Stimulated activated CD4-positive, alpha-beta T cell treated with anti-CD3 and anti-CD28 coated beads, Interleukin-1b, Interleukin-23, amount 100 ng/mL, for 1 hour (primary cell): ENCODE measurements at regions not wholly inside any gene's neighbourhood (a gene's known extent, or its start where the extent isn't known, plus 50 kb on each side); places are given as distances from the start of the nearest gene placed in this dataset.

Experiments used
- DNase-seq, 2 donors: peaks; one replicate each; pipeline ENCODE4 v3.0.0-alpha.2; 2020; ENCODE audit warnings: low read depth in 2 of 2

DNA sequence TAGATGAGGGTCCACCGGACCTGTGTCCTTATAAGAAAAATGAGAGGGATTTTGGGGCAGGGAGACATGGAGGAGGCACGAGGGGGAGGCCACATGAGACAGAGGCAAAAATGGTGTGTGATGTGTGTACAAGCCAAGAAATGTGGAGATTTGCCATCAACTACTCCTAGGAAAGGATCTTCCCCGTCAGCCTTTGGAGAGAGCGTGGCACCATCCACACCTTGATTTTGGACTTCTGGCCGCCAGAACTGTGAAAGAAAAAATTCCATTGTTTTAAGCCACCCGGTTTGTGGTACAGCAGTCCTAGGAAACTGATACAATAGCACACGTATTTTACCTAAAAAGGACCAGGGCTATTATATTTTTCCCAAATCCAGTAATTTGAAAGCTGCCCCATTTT, 829.0 kb upstream of the SALL3 start:
- no peak for DNase-seq

DNA sequence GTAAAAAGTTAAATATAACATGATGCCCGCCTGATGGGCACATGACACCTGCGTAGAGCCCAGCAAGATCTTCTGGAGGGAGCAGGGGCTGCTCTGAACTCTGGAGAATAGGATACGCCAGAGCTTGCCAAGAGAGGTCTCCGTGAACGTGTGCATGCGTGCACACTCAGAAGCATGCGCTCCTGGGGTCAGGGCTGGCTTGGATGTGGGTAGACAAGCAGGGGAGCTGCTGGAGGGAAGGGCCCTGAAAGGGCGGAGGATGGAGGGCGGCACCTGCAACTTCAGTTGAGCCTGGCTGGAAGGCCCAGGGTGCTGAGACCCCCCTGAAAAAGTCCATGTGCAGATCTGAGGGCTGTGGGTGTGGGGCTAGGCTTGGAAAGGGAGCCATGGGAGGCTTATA, 828.4 kb upstream of the SALL3 start:
- no peak for DNase-seq

DNA sequence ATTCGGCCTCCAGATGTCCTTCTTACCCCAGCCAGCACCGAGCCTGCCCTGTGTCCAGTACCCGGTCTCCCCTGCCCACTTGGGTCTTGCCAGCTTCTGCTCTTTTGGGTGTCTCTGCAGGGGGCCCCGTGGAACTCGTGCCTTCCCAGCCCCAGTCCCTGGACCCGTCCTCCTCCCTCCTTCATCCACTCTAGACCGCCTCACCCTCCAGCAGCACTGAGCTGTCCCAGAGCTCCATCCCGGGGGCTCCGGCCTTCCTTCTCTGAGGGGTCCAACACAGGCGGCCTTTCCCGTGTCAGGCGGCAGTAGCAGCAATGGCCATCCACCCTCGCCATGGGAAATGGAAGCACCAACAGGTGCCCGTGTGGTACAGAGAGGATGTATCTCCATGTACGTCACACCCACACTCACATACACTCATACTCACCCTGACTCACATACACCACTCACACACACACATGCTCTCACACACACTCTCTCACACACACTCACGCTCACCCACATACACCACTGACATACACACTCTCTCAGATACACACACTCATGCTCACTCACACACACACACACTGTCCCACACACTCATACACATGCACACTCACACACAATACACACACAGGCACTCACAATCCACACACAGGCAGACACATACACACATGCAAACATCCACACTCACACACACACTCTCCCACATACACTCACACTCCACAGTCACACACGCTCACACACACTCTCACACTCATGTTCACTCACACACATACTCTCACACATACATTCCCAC, 827.5 kb upstream of the SALL3 start:
- no peak for DNase-seq

DNA sequence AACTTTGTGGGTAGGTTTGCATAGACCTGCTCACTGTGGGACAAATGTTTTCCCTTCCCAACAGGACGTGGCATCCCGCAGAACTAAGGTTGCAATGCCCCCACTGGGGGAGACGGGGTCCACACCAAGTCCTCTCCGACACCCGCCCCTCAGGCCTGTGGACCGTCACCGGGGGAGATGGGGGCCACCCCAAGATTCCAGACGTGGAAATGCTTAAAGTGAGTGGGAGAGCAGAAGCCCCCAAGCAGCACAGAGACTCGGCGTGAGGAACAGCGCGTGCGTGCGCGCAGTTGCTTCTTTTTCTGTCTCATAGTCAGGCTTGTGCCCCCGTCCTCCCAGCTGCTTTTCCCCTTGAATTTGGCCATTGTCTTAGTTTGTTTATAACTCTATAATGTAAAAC, 826.3 kb upstream of the SALL3 start:
- DNase-seq: no peak

DNA sequence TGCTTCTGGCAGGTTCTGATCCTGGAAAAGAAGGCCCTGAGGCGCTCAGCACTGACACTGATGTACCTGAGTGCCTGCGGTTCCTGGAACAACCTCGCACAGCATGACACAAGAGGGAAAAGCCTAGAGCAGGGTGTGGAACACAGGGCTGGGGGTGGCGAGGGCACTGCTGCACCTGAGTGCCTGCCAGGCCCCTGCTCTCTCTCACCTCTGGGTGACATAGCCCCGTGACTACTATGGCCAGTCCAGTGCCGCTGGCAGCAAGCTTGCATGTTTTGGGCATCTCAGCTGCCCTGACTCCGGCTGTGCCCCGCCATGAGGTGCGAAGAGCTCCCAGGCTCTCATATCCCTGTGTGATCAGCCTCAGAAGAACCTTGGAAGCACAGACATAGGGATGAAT, 825.2 kb upstream of the SALL3 start:
- DNase-seq: no peak

DNA sequence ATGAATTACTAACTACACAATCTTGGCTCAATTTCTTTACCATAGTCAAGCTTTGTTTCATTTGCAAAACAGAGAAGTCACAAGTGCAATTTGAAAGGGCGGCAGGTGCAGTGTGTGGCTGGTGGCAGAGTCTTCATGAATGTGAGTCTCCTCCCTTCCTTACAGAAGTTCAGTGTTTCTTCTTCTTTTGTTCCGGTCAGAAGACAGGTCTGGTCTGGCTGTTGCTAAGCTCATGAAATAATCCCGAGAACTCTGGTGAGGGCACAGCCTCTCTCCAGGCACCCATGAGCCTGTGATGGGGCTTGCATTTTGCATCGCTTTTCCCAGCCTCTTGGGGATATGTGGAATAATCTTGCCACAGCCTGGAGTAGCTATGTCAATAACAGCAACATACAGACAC, 824.8 kb upstream of the SALL3 start:
- no peak for DNase-seq

DNA sequence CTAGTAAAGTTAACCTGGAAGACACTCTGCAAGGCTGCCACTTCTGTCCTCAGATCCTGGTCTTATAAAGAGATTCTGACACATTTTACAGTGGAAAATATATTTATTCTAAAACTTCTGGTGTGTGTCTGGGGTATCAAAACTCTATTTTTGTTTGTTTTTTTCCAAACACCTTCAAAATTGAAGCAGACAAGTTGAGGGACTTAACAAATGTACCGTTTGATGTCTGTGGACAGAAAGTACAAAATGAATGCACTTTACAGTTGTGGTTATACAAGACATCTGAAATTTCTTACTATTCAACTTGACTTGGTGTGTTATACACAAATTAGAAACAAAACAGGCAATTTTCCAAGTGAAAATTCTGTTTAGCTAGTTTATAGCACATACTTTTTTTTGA, 823.2 kb upstream of the SALL3 start:
- no peak for DNase-seq

DNA sequence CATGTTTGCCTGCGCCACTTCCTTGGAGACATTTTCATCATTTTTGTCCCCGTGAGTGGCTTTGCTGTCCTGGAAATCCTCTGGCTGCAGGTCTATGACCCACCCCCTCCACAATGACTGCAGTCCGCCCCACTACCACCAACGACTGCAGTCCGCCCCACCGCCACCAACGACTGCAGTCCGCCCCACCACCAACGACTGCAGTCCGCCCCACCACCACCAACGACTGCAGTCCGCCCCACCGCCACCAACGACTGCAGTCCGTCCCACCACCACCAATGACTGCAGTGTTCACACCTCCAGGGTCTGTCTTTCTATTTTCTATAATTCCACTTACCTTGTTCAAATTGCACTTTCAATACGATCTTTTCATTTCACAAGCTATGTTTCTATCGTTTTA, 820.7 kb upstream of the SALL3 start:
- DNase-seq: no peak

DNA sequence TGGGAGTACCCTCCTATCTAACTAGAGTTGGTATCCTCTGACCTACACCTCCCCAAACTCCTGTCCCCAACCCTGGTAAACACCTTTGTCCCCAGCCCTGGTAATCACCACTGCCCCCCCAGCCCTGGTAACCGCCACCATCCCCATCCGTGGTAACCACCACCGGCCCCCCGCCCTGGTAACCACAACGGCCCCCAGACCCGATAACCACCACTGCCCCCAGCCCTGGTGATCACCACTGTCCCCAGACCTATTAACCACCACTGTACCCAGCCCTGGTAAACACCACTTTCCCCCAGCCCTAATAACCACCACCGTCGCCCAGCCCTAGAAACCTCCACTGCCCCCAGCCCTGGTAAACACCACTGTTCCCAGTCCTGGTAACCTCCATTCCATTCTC, 820.2 kb upstream of the SALL3 start:
- DNase-seq: no peak

DNA sequence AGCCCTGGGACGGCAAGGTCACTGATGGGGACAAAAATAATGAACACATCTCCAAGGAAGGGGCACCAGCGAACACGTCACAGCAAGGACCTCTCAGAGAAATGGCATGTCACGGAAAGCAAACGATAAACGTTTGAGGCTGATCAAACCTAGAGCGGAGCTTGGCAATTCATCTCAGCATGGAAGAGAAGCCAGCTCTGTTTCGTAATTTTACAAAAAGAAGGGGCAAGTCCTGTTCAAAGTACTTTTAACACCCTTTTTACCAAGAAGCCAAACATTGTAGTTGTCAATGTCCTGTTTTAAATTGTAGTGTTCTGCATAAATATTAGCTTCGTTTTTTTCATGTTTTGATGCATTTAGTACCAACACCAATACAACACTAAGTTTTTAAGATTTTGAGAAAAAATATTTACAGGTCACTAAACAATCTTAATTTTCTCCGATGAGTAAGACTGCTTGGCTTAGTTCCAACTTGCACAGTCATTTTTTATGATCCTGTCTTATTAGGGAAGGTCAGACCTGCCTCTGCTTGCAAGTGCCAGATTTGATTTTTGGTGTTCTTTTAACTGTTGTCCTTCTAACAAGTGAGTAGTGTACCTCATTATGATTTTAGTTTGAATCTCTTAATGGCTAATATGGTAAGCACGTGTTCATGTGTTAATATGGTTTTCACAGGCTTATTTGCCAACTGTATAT, 818.5 kb upstream of the SALL3 start:
- DNase-seq: no peak

DNA sequence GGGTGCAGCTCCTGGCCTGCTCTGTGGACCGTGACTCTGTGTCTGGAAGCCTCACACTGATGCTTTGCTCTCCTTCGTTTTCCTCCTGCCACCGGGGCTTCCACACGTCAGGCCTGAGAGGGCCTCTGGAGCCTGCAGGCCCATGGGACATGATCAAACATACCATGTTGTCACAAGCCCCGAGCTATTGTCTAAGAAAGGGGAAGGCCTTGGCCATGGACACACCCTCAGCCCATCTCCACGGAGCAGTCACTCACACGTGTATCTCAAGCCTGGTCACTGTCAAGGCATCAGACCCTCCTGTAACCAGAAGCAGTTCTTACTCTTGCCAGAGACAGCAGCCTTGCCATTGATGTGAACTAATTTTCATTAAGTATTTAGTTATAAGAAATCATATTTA, 814.1 kb upstream of the SALL3 start:
- DNase-seq: no peak

DNA sequence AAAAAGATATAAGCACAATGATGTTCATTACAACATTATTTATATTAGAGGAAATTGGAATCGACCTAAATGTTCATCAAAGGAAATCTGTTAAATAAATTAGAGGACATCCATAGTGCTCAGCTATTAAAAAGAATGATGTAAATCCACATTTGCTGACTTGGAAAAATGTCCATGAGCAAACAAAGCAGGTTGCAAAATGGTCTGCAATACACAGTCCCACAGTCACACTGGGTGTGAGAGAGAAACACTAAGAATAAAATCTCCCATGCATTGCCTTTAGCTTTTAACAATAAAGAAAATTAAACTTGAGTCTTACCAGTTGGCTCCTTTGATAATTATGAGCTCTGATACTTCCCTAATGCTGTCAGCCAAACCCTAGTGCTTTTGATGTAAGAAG, 811.1 kb upstream of the SALL3 start:
- no peak for DNase-seq

DNA sequence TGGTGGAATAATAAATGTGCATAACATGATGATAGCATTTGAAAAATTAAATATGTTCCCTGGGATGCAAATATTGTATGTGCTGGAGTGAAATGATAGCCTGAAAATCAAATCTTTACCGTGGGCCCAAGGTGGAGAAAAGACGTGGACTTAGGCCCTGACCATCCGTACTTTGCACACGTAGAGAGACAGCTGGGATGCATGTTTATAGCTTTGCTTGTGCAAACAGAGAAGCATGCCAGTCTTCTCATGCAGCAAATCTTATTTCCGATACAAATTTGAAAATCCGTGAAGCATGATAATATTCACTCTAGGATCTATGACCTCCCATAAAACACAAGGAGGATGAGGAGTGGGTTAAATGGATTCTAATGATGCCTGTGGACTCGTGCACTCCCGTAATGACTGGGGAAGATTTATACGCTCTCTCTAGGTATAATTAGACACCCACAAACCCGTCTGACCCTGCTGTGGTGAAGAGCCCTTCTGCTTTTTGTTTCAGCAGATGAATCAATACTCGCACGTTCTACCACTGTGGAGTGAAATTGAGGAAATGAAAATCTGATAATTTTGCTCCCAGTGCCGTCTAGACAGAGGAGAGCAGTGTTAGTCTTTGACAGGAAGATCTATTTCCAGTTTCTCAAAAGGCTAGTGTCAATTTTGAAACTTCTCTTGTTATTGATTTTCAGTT, 810.3 kb upstream of the SALL3 start:
- DNase-seq: no peak

DNA sequence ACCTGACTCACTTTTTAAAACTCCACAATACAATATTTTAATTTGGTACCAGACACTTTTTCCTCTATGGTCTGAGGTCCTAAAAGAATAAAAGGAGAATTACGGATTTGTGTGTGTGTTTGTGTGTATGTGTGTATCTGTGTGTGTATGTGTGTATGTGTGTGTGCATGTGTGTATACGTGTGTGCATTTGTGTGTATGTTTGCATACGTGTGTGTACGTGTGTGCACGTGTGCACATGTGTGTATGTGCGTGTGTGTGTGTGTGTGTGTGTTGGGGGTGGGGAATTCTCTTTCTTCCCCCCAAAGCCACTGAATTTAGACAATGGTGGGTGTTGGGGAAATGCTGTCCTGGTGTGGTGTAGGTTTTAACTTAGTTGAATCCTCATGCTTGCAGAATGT, 807.7 kb upstream of the SALL3 start:
- no peak for DNase-seq

DNA sequence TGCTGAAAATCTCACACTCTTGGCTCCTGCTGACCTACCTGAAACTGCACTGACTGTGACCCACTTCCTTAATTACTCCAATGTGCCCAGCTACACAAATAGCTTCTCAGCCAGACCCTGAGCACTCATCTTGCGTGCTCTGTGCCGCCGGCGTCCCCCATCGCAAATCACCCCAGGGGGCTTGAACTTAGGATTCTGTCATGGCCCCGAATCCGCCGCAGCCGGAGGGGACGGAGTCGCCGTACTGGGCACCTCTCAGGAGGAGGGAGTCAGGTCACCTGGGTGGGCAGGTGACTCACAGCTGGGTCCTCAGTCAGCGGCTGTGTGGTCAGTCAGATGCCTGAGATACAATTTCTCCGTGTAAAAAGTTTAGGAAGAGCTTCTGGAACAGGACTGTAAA, 804.9 kb upstream of the SALL3 start:
- no peak for DNase-seq

DNA sequence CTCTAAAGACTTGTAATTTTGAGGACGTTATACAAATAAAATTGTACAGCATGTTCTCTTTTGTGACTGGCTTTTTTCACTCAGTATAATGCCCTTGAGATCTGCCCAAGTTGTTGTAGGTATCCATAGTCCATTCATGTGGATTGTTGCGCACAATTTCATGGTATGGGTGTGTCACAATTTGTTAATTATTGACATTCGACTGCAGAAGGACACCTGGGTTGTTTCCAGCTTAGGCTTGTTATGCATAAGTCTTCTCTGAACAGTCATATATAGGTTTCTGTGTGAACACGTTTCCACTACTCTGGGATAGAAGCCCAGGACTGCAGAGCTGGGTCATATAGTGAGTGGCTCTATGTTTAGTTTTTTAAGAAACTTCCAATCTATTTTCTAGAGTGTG, 800.8 kb upstream of the SALL3 start:
- DNase-seq: no peak

DNA sequence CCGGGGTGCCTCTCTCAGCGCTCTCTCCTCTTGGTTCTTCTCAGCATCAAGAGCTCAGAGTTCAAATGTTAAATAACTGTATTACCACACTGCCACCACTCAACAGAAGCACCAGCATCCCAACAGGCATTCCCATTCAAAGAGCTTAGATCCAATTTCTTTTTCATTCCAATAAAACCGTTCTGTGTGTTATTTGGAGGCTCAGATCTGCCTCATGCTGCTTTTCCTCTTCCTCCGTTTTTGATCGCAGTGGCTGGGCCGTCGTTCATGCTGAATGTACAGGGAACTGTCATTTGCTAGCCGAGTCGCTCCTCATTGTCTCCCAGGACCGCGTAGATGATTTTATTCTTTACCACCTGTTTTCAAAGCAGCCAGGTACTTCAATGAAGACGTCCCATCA, 798.9 kb upstream of the SALL3 start:
- DNase-seq: no peak

DNA sequence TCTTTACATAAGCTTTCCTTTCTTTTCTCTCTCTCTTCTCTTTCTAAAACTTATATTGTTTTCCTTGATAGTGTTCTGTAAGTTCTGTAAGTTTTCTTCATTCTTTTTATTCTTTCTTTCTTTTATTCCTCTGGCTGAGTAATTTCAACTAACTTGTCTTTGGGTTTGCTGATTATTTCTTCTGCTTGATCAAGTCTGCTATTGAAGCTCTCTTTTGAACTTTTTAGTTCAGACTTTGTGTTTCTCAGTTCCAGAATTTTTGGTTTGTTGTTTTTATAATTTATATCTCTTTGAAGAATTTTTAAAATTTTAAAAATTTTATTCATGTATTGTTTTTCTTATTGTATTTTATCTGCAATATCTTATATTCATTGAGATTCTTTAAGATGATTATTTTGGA, 795.8 kb upstream of the SALL3 start:
- DNase-seq: no peak

DNA sequence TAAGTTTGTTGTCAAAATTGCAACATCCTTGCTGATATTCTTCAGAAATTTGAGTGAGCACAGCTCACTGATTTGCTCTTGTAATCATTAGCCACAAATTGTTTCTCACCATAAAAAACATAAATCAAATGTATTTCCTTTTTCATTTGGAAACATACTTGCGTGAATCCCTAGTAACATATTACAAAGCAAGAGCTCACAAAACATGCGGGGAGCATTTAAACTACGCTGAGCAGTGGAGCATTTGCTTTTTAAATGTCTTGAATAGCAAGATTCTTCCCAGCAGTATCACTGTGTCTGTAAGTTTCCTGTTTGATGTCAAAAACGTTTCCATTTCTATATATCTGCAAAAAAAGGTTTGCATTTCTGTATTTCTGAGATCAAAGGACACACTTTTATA, 788.3 kb upstream of the SALL3 start:
- DNase-seq: no peak

DNA sequence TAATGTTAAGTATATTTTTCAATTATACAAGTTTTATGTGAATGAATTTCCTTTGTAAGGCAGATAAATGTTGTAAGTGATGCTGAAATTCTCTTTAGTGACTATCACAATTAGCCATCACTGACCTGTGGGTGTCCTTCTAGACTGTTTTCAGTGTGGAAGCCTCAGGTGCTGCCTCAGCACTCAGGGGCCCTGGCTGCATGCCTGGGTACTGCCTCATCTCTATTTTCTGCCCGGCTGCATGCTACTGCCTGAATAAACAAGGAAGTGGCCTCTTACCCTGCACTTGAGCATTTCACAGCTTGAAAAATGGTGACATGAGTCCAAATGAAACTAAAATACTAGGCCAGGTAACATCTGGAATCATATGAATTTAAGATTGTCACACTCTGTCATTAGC, 787.6 kb upstream of the SALL3 start:
- DNase-seq: no peak

DNA sequence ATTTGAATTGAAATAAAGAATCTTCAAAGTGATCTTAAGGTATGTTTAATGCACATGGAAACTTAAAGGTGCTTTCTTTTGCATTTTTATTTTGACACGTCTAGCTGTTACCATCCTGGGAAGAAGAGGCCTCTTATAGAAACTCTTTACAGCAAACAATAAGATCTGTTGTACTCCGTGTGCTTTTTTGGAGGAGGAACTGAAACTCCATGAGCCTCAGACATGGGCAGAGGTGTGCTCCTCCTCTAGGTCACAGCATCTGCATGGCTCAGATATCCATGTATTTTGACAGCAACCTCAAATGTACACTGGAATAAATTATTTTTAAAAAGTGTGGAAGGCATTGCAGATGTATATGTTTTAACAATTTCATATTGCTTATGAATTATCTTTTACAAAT, 783.3 kb upstream of the SALL3 start:
- no peak for DNase-seq

DNA sequence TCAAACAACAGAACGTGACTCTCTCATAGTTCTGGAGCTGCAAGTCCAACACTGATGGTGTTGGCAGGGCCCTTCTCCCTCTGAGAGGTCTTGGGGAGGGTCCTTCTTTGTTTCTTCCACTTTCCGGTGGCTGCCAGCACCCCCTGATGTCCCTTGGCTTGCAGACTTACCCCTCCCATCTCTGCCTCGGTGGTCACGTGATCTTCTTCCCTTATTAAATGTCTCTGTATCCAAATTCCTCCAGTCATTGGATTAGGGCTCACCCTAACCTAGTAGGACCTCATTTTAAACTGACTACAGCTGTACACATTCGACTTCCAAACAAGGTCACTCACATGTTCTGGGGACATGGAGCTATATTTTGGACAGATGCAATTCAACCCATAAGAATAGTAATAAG, 780.6 kb upstream of the SALL3 start:
- no peak for DNase-seq

DNA sequence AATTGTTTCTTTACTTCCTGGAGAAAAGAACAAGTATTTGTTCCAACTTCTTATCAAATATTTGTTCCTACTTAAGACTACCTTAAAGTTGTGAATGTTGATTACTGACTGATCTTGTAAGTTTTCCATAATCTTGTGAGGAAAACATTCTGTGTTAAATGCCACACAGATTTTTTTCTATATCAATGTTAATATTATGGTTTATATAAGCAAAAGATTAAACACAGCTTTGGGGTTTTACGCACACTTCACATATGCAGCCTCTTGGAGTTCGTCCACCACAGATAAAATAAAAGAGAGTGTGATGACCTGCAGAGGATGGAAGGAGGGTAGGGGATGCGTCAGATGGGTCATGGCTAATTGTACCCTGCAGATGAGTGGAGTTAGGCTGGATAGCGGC, 780.0 kb upstream of the SALL3 start:
- no peak for DNase-seq
